Mucosa of rectum (tissue), 2 donors: ENCODE measurements at regions not wholly inside any gene's neighbourhood (a gene's known extent, or its start where the extent isn't known, plus 50 kb on each side); places are given as distances from the start of the nearest gene placed in this dataset.

Source experiments
- H3K27ac ChIP-seq, 2 donors: one replicate each; pipeline ENCODE4 v1.7.0; 2013; ENCODE audit warnings: inconsistent platforms in 2 of 2, low read depth in 2 of 2, low read length in 2 of 2
- H3K27me3 ChIP-seq, 2 donors: one replicate each; pipeline ENCODE4 v1.7.0; 2013; ENCODE audit warnings: low read length in 2 of 2; ENCODE audit not compliant: control insufficient read depth in 2 of 2, insufficient read depth in 2 of 2
- H3K36me3 ChIP-seq, 2 donors: one replicate each; pipeline ENCODE4 v1.7.0; 2013; ENCODE audit warnings: low read length in 2 of 2; ENCODE audit not compliant: control insufficient read depth in 2 of 2, insufficient read depth in 2 of 2
- H3K4me1 ChIP-seq, 2 donors: one replicate each; pipeline ENCODE4 v1.7.0; 2013; ENCODE audit warnings: low read length in 2 of 2, mild to moderate bottlenecking in 1 of 2; ENCODE audit not compliant: control insufficient read depth in 2 of 2, insufficient read depth in 2 of 2
- H3K4me3 ChIP-seq, 2 donors: one replicate each; pipeline ENCODE4 v1.7.0; 2013; ENCODE audit warnings: low read length in 2 of 2
- H3K9ac ChIP-seq, 2 donors: one replicate each; pipeline ENCODE4 v1.7.0; 2013; ENCODE audit warnings: low read length in 2 of 2, low read depth in 1 of 2, mild to moderate bottlenecking in 1 of 2
- H3K9me3 ChIP-seq, 2 donors: one replicate each; pipeline ENCODE4 v1.7.0; 2013; ENCODE audit warnings: low read length in 2 of 2; ENCODE audit not compliant: control insufficient read depth in 2 of 2
- donor health status: healthy.
- donor health status: Normal muscosa, but diverticular disease.

GRCh38 chr4:187276736-187277408 lies 553.2 kb upstream of the FAT1 start:
- H3K9me3 ChIP-seq: no peaks in the 10 kb centered on the region
- H3K27ac ChIP-seq: no peak overlapping the region
- no peak overlapping the region for H3K9ac ChIP-seq
- H3K27me3 ChIP-seq: no peaks in the 10 kb centered on the region
- H3K4me1 ChIP-seq: no peaks in the 10 kb centered on the region
- no peaks in the 10 kb centered on the region for H3K36me3 ChIP-seq
- H3K4me3 ChIP-seq: no peak overlapping the region

- Histone ChIP-seq H3K4me3 (no peak overlapping the region), H3K27me3 (no peaks in the 10 kb centered on the region), H3K9me3 (no peaks in the 10 kb centered on the region), H3K36me3 (no peaks in the 10 kb centered on the region), H3K27ac (no peak overlapping the region), H3K9ac (no peak overlapping the region), H3K4me1 (no peaks in the 10 kb centered on the region)
These were observed 559.7 kb upstream of the FAT1 start for GRCh38 chr4:187283201-187283955.

- Histone ChIP-seq H3K27ac (no peak overlapping the region), H3K36me3 (no peaks in the 10 kb centered on the region), H3K4me3 (no peak overlapping the region), H3K9me3 (no peaks in the 10 kb centered on the region), H3K4me1 (no peaks in the 10 kb centered on the region), H3K27me3 (no peaks in the 10 kb centered on the region), H3K9ac (no peak overlapping the region)
These were observed 562.9 kb upstream of the FAT1 start for GRCh38 chr4:187286525-187286924.

GRCh38 chr4:187289371-187289770 lies 565.7 kb upstream of the FAT1 start:
- no peaks in the 10 kb centered on the region for H3K27me3 ChIP-seq
- no peaks in the 10 kb centered on the region for H3K4me1 ChIP-seq
- H3K27ac ChIP-seq: no peak overlapping the region
- H3K9ac ChIP-seq: no peak overlapping the region
- H3K36me3 ChIP-seq: no peaks in the 10 kb centered on the region
- no peak overlapping the region for H3K4me3 ChIP-seq
- H3K9me3 ChIP-seq: no peaks in the 10 kb centered on the region

GRCh38 chr4:187294861-187295260 lies 571.2 kb upstream of the FAT1 start:
- Histone ChIP-seq H3K36me3 (no peaks in the 10 kb centered on the region), H3K9ac (no peak overlapping the region), H3K4me3 (no peak overlapping the region), H3K27me3 (no peaks in the 10 kb centered on the region), H3K4me1 (peaks cover 0 to 3% of the 10 kb centered on the region in 2 donors), H3K9me3 (peaks cover 0 to 2% of the 10 kb centered on the region in 2 donors), H3K27ac (no peak overlapping the region)

GRCh38 chr4:187301923-187302322 lies 578.3 kb upstream of the FAT1 start:
- Histone ChIP-seq H3K4me3 (no peak overlapping the region), H3K4me1 (no peaks in the 10 kb centered on the region), H3K9me3 (no peaks in the 10 kb centered on the region), H3K27me3 (no peaks in the 10 kb centered on the region), H3K27ac (no peak overlapping the region), H3K9ac (no peak overlapping the region), H3K36me3 (no peaks in the 10 kb centered on the region)

GRCh38 chr4:187302457-187303150 lies 578.9 kb upstream of the FAT1 start:
- H3K36me3 ChIP-seq: no peaks in the 10 kb centered on the region
- no peak overlapping the region for H3K4me3 ChIP-seq
- no peaks in the 10 kb centered on the region for H3K4me1 ChIP-seq
- H3K27me3 ChIP-seq: no peaks in the 10 kb centered on the region
- no peaks in the 10 kb centered on the region for H3K9me3 ChIP-seq
- H3K9ac ChIP-seq: no peak overlapping the region
- no peak overlapping the region for H3K27ac ChIP-seq

- H3K9me3 ChIP-seq: no peaks in the 10 kb centered on the region
These were observed 580.5 kb upstream of the FAT1 start for GRCh38 chr4:187304133-187304532.

GRCh38 chr4:187307131-187307530 lies 583.5 kb upstream of the FAT1 start:
- Histone ChIP-seq H3K36me3 (no peaks in the 10 kb centered on the region), H3K27me3 (no peaks in the 10 kb centered on the region), H3K4me3 (no peak overlapping the region), H3K9me3 (no peaks in the 10 kb centered on the region), H3K9ac (no peak overlapping the region), H3K4me1 (no peaks in the 10 kb centered on the region), H3K27ac (no peak overlapping the region)

More at GRCh38 chr4:187304133-187304532, 580.5 kb upstream of the FAT1 start:
- H3K36me3 ChIP-seq: no peaks in the 10 kb centered on the region
- H3K4me3 ChIP-seq: no peak overlapping the region
- no peak overlapping the region for H3K27ac ChIP-seq
- no peaks in the 10 kb centered on the region for H3K27me3 ChIP-seq
- no peaks in the 10 kb centered on the region for H3K4me1 ChIP-seq
- no peak overlapping the region for H3K9ac ChIP-seq

- Histone ChIP-seq H3K4me1 (no peaks in the 10 kb centered on the region), H3K9me3 (no peaks in the 10 kb centered on the region), H3K36me3 (no peaks in the 10 kb centered on the region), H3K27me3 (no peaks in the 10 kb centered on the region), H3K9ac (no peak overlapping the region), H3K27ac (no peak overlapping the region), H3K4me3 (no peak overlapping the region)
These were observed 585.8 kb upstream of the FAT1 start for GRCh38 chr4:187309456-187309855.
